Kasumi-1 (cell line): ENCODE measurements at regions not wholly inside any gene's neighbourhood (a gene's known extent, or its start where the extent isn't known, plus 50 kb on each side); places are given as distances from the start of the nearest gene placed in this dataset.

Experiments used
- DNase-seq, 2 experiments: peaks; one replicate each; lab custom pipeline; 2025; lab: John Stamatoyannopoulos, UW

GRCh38 chr6:103062136-103062535 is 1668.6 kb downstream of the GRIK2 start:
- no peak for DNase-seq

GRCh38 chr6:103047567-103047966 is 1654.1 kb downstream of the GRIK2 start:
- no peak for DNase-seq

- no peak for DNase-seq
Observed at GRCh38 chr6:103042336-103042735, 1648.8 kb downstream of the GRIK2 start.

GRCh38 chr6:103036846-103037245 is 1643.3 kb downstream of the GRIK2 start:
- no peak for DNase-seq

- DNase-seq, result no peak
Observed at GRCh38 chr6:103027271-103027931, 1633.9 kb downstream of the GRIK2 start.

- DNase-seq, result no peak
Observed at GRCh38 chr6:103018426-103018825, 1624.9 kb downstream of the GRIK2 start.

- DNase-seq, result no peak
Observed at GRCh38 chr6:103017878-103018277, 1624.4 kb downstream of the GRIK2 start.

- no peak for DNase-seq
Observed at GRCh38 chr6:103011605-103012004, 1618.1 kb downstream of the GRIK2 start.

GRCh38 chr6:103002282-103002681 is 1608.8 kb downstream of the GRIK2 start:
- DNase-seq, result no peak

- DNase-seq, result no peak
Observed at GRCh38 chr6:103001724-103002123, 1608.2 kb downstream of the GRIK2 start.

- DNase-seq, result no peak
Observed at GRCh38 chr6:103000688-103001087, 1607.2 kb downstream of the GRIK2 start.

- no peak for DNase-seq
Observed at GRCh38 chr6:102995491-102995890, 1602.0 kb downstream of the GRIK2 start.

- no peak for DNase-seq
Observed at GRCh38 chr6:102994866-102995265, 1601.4 kb downstream of the GRIK2 start.

GRCh38 chr6:102986086-102986485 is 1592.6 kb downstream of the GRIK2 start:
- DNase-seq, result no peak

GRCh38 chr6:102984357-102984756 is 1590.8 kb downstream of the GRIK2 start:
- no peak for DNase-seq

- no peak for DNase-seq
Observed at GRCh38 chr6:102981490-102982015, 1588.0 kb downstream of the GRIK2 start.

- DNase-seq, result no peak
Observed at GRCh38 chr6:102980951-102981350, 1587.4 kb downstream of the GRIK2 start.

GRCh38 chr6:102961902-102962301 is 1568.4 kb downstream of the GRIK2 start:
- DNase-seq, result no peak

- DNase-seq, result no peak
Observed at GRCh38 chr6:102950967-102951366, 1557.5 kb downstream of the GRIK2 start.

GRCh38 chr6:102944475-102944874 is 1551.0 kb downstream of the GRIK2 start:
- DNase-seq, result no peak

GRCh38 chr6:102942206-102942605 is 1548.7 kb downstream of the GRIK2 start:
- no peak for DNase-seq

GRCh38 chr6:102936959-102937358 is 1543.5 kb downstream of the GRIK2 start:
- no peak for DNase-seq

- DNase-seq, result no peak
Observed at GRCh38 chr6:102928109-102928508, 1534.6 kb downstream of the GRIK2 start.

- no peak for DNase-seq
Observed at GRCh38 chr6:102918161-102918560, 1524.7 kb downstream of the GRIK2 start.
